ENCODE measurements at regions not wholly inside any gene's neighbourhood (a gene's known extent, or its start where the extent isn't known, plus 50 kb on each side); places are given as distances from the start of the nearest gene placed in this dataset.

GRCh38 chr1:223012176-223012788, 130.8 kb downstream of the TLR5 start (continued):
- TF ChIP-seq, protein P1, sequence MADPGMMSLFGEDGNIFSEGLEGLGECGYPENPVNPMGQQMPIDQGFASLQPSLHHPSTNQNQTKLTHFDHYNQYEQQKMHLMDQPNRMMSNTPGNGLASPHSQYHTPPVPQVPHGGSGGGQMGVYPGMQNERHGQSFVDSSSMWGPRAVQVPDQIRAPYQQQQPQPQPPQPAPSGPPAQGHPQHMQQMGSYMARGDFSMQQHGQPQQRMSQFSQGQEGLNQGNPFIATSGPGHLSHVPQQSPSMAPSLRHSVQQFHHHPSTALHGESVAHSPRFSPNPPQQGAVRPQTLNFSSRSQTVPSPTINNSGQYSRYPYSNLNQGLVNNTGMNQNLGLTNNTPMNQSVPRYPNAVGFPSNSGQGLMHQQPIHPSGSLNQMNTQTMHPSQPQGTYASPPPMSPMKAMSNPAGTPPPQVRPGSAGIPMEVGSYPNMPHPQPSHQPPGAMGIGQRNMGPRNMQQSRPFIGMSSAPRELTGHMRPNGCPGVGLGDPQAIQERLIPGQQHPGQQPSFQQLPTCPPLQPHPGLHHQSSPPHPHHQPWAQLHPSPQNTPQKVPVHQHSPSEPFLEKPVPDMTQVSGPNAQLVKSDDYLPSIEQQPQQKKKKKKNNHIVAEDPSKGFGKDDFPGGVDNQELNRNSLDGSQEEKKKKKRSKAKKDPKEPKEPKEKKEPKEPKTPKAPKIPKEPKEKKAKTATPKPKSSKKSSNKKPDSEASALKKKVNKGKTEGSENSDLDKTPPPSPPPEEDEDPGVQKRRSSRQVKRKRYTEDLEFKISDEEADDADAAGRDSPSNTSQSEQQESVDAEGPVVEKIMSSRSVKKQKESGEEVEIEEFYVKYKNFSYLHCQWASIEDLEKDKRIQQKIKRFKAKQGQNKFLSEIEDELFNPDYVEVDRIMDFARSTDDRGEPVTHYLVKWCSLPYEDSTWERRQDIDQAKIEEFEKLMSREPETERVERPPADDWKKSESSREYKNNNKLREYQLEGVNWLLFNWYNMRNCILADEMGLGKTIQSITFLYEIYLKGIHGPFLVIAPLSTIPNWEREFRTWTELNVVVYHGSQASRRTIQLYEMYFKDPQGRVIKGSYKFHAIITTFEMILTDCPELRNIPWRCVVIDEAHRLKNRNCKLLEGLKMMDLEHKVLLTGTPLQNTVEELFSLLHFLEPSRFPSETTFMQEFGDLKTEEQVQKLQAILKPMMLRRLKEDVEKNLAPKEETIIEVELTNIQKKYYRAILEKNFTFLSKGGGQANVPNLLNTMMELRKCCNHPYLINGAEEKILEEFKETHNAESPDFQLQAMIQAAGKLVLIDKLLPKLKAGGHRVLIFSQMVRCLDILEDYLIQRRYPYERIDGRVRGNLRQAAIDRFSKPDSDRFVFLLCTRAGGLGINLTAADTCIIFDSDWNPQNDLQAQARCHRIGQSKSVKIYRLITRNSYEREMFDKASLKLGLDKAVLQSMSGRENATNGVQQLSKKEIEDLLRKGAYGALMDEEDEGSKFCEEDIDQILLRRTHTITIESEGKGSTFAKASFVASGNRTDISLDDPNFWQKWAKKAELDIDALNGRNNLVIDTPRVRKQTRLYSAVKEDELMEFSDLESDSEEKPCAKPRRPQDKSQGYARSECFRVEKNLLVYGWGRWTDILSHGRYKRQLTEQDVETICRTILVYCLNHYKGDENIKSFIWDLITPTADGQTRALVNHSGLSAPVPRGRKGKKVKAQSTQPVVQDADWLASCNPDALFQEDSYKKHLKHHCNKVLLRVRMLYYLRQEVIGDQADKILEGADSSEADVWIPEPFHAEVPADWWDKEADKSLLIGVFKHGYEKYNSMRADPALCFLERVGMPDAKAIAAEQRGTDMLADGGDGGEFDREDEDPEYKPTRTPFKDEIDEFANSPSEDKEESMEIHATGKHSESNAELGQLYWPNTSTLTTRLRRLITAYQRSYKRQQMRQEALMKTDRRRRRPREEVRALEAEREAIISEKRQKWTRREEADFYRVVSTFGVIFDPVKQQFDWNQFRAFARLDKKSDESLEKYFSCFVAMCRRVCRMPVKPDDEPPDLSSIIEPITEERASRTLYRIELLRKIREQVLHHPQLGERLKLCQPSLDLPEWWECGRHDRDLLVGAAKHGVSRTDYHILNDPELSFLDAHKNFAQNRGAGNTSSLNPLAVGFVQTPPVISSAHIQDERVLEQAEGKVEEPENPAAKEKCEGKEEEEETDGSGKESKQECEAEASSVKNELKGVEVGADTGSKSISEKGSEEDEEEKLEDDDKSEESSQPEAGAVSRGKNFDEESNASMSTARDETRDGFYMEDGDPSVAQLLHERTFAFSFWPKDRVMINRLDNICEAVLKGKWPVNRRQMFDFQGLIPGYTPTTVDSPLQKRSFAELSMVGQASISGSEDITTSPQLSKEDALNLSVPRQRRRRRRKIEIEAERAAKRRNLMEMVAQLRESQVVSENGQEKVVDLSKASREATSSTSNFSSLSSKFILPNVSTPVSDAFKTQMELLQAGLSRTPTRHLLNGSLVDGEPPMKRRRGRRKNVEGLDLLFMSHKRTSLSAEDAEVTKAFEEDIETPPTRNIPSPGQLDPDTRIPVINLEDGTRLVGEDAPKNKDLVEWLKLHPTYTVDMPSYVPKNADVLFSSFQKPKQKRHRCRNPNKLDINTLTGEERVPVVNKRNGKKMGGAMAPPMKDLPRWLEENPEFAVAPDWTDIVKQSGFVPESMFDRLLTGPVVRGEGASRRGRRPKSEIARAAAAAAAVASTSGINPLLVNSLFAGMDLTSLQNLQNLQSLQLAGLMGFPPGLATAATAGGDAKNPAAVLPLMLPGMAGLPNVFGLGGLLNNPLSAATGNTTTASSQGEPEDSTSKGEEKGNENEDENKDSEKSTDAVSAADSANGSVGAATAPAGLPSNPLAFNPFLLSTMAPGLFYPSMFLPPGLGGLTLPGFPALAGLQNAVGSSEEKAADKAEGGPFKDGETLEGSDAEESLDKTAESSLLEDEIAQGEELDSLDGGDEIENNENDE (IDR thresholded peaks at IDR 0.05; ENCODE audit: insufficient replicate concordance, low read length): no peak
